GM18507 (cell line): ENCODE measurements at regions not wholly inside any gene's neighbourhood (a gene's known extent, or its start where the extent isn't known, plus 50 kb on each side); places are given as distances from the start of the nearest gene placed in this dataset.
"Not testable (repeated sequence)": the region's sequence is repeated elsewhere in the genome, so short reads cannot be mapped to it uniquely, and the experiment has no call there.

Experiments used
- DNase-seq: peaks from one replicate; pipeline ENCODE4 v3.0.0; 2011; ENCODE audit warnings: low read depth; ENCODE audit not compliant: insufficient read length; ENCODE audit errors: extremely low spot score
- FAIRE-seq: peaks from 2 replicates; lab custom pipeline; 2011; peaks lifted over from hg19 to GRCh38; lab: Jason Lieb, UNC

- no peak for FAIRE-seq
- no peak for DNase-seq
Observed at GRCh38 chr18:29855637-29856036, 1186.9 kb downstream of the DSC3 start.

- no peak for FAIRE-seq
- no peak for DNase-seq
Observed at GRCh38 chr18:29853126-29853525, 1189.4 kb downstream of the DSC3 start.

GRCh38 chr18:29849144-29849543 is 1193.4 kb downstream of the DSC3 start:
- no peak for DNase-seq
- FAIRE-seq, result no peak

GRCh38 chr18:29841631-29842030 is 1200.9 kb downstream of the DSC3 start:
- DNase-seq (no peak), FAIRE-seq (no peak)

- DNase-seq, result no peak
- no peak for FAIRE-seq
Observed at GRCh38 chr18:29840089-29840488, 1202.5 kb downstream of the DSC3 start.

- DNase-seq, FAIRE-seq: not testable (repeated sequence)
Observed at GRCh38 chr18:29838961-29839360, 1203.6 kb downstream of the DSC3 start.

GRCh38 chr18:29838556-29838955 is 1204.0 kb downstream of the DSC3 start:
- FAIRE-seq (no peak), DNase-seq (no peak)

- FAIRE-seq (no peak), DNase-seq (no peak)
Observed at GRCh38 chr18:29823671-29824070, 1218.9 kb downstream of the DSC3 start.

GRCh38 chr18:29821544-29821943 is 1221.0 kb downstream of the DSC3 start:
- DNase-seq, result no peak
- no peak for FAIRE-seq

GRCh38 chr18:29811519-29811918 is 1231.0 kb downstream of the DSC3 start:
- no peak for FAIRE-seq
- no peak for DNase-seq

- no peak for FAIRE-seq
Observed at GRCh38 chr18:29780816-29781215, 1261.7 kb downstream of the DSC3 start.

GRCh38 chr18:29779096-29779495 is 1263.4 kb downstream of the DSC3 start:
- FAIRE-seq, result no peak
- no peak for DNase-seq

More at GRCh38 chr18:29780816-29781215, 1261.7 kb downstream of the DSC3 start:
- DNase-seq, result no peak

GRCh38 chr18:29753379-29753778 is 1289.2 kb downstream of the DSC3 start:
- no peak for FAIRE-seq
- DNase-seq, result no peak

- no peak for FAIRE-seq
Observed at GRCh38 chr18:29749704-29750103, 1292.8 kb downstream of the DSC3 start.

GRCh38 chr18:29741461-29741860 is 1301.1 kb downstream of the DSC3 start:
- FAIRE-seq (no peak), DNase-seq (no peak)

More at GRCh38 chr18:29749704-29750103, 1292.8 kb downstream of the DSC3 start:
- DNase-seq, result no peak

- DNase-seq (no peak), FAIRE-seq (no peak)
Observed at GRCh38 chr18:29737620-29738019, 1304.9 kb downstream of the DSC3 start.

GRCh38 chr18:29737190-29737589 is 1305.4 kb downstream of the DSC3 start:
- DNase-seq (no peak), FAIRE-seq (no peak)

- FAIRE-seq, result no peak
- DNase-seq, result no peak
Observed at GRCh38 chr18:29730073-29730472, 1312.5 kb downstream of the DSC3 start.

- no peak for DNase-seq
- FAIRE-seq, result no peak
Observed at GRCh38 chr18:29726646-29727045, 1315.9 kb downstream of the DSC3 start.

- FAIRE-seq, result not testable (repeated sequence)
Observed at GRCh38 chr18:29723486-29723885, 1319.1 kb downstream of the DSC3 start.

GRCh38 chr18:29715960-29716359 is 1326.6 kb downstream of the DSC3 start:
- DNase-seq, FAIRE-seq: not testable (repeated sequence)

More at GRCh38 chr18:29723486-29723885, 1319.1 kb downstream of the DSC3 start:
- not testable (repeated sequence) for DNase-seq

GRCh38 chr18:29712785-29713184 is 1329.8 kb downstream of the DSC3 start:
- FAIRE-seq (no peak), DNase-seq (no peak)
